ENCODE measurements at regions not wholly inside any gene's neighbourhood (a gene's known extent, or its start where the extent isn't known, plus 50 kb on each side); places are given as distances from the start of the nearest gene placed in this dataset.

GRCh38 chr10:31751051-31751737, 177.4 kb downstream of the ARHGAP12 start:
- Histone ChIP-seq H3K4me3 (ENCODE audit: low read depth, low read length) (no peak overlapping the region), H3K27ac (ENCODE audit: extremely low read depth, low read depth, low read length) (no peak overlapping the region), H3K9me3 (ENCODE audit: control insufficient read depth, insufficient read depth, low read depth, low read length) (no peaks in the 10 kb centered on the region), H3K4me1 (ENCODE audit: control insufficient read depth, insufficient read depth, low read length) (no peaks in the 10 kb centered on the region), H3K36me3 (ENCODE audit: control insufficient read depth in 2 of 2, insufficient read depth in 1 of 2, low read length in 2 of 2) (no peaks in the 10 kb centered on the region)
- CTCF ChIA-PET: no interaction called here
- no peak for TF ChIP-seq ZNF623 (tag by site-specific recombination; IDR thresholded peaks at IDR 0.05)
- TF ChIP-seq, protein P1, sequence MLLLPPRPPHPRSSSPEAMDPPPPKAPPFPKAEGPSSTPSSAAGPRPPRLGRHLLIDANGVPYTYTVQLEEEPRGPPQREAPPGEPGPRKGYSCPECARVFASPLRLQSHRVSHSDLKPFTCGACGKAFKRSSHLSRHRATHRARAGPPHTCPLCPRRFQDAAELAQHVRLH (tag by site-specific recombination; IDR thresholded peaks at IDR 0.05): no peak
- TF ChIP-seq ZBTB48 (tag by site-specific recombination; IDR thresholded peaks at IDR 0.05): no peak
- no peak for TF ChIP-seq ZNF121 (tag by site-specific recombination; IDR thresholded peaks at IDR 0.05)
- TF ChIP-seq ZNF610 (tag by site-specific recombination; IDR thresholded peaks at IDR 0.05; ENCODE audit: borderline replicate concordance): no peak
- no peak for TF ChIP-seq ZBTB1 (tag by site-specific recombination; IDR thresholded peaks at IDR 0.05)
- no peak for TF ChIP-seq ZNF555 (tag by site-specific recombination; conservative IDR thresholded peaks at IDR 0.05)
- no peak for TF ChIP-seq ZFHX2 (tag by site-specific recombination; conservative IDR thresholded peaks at IDR 0.05)
- TF ChIP-seq KLF16 (tag by site-specific recombination; IDR thresholded peaks at IDR 0.05): no peak
- no peak for TF ChIP-seq ZNF324 (tag by site-specific recombination; IDR thresholded peaks at IDR 0.05)
- TF ChIP-seq MZF1 (tag by site-specific recombination; IDR thresholded peaks at IDR 0.05; ENCODE audit: borderline replicate concordance): no peak
- no peak for TF ChIP-seq ZNF184 (tag by site-specific recombination; IDR thresholded peaks at IDR 0.05)
- no peak for TF ChIP-seq ZNF155 (tag by site-specific recombination; IDR thresholded peaks at IDR 0.05)
- no peak for TF ChIP-seq ZNF2 (tag by site-specific recombination; IDR thresholded peaks at IDR 0.05)
- no peak for TF ChIP-seq ZNF488 (tag by site-specific recombination; IDR thresholded peaks at IDR 0.05)
- no peak for TF ChIP-seq ZNF776 (tag by site-specific recombination; IDR thresholded peaks at IDR 0.05; ENCODE audit: borderline replicate concordance)
- POLR2A ChIA-PET: interaction anchor here (1.7 kb wide), 1 partner anchor 148 kb away, joined by 4 read pairs; no protein-coding TSS in a partner anchor

GRCh38 chr10:31749981-31750840, 178.4 kb downstream of the ARHGAP12 start:
- ChIA-PET CTCF (no interaction called here), POLR2A (interaction anchor here (1.7 kb wide), 1 partner anchor 147 kb away, joined by 4 read pairs; no protein-coding TSS in a partner anchor)
- Histone ChIP-seq H3K36me3 (ENCODE audit: control insufficient read depth in 2 of 2, insufficient read depth in 1 of 2, low read length in 2 of 2) (no peaks in the 10 kb centered on the region), H3K4me1 (ENCODE audit: control insufficient read depth, insufficient read depth, low read length) (no peaks in the 10 kb centered on the region), H3K4me3 (ENCODE audit: low read depth, low read length) (no peak overlapping the region), H3K9me3 (ENCODE audit: control insufficient read depth, insufficient read depth, low read depth, low read length) (no peaks in the 10 kb centered on the region), H3K27ac (ENCODE audit: extremely low read depth, low read depth, low read length) (no peak overlapping the region)
- TF ChIP-seq ZFP3 (tag by site-specific recombination; IDR thresholded peaks at IDR 0.05; ENCODE audit: low read depth): no peak
- TF ChIP-seq ZNF391 (tag by site-specific recombination; IDR thresholded peaks at IDR 0.05; ENCODE audit: borderline replicate concordance, low read depth): no peak
- TF ChIP-seq ZSCAN16 (tag by site-specific recombination; IDR thresholded peaks at IDR 0.05): no peak
- TF ChIP-seq ZNF791 (tag by site-specific recombination; IDR thresholded peaks at IDR 0.05): no peak
- TF ChIP-seq KLF17 (tag by site-specific recombination; IDR thresholded peaks at IDR 0.05): no peak
- no peak for TF ChIP-seq ZNF544 (tag by site-specific recombination; IDR thresholded peaks at IDR 0.05)
- TF ChIP-seq ZNF548 (tag by site-specific recombination; IDR thresholded peaks at IDR 0.05): no peak
- TF ChIP-seq ZNF658 (tag by site-specific recombination; IDR thresholded peaks at IDR 0.05): no peak
- no peak for TF ChIP-seq HOXA7 (CRISPR knock-in tag; IDR thresholded peaks at IDR 0.05; ENCODE audit: borderline replicate concordance)
- TF ChIP-seq ZNF19 (tag by site-specific recombination; IDR thresholded peaks at IDR 0.05; ENCODE audit: low read depth): no peak
- TF ChIP-seq ZNF707 (tag by site-specific recombination; IDR thresholded peaks at IDR 0.05): no peak
- TF ChIP-seq ZNF48 (tag by site-specific recombination; IDR thresholded peaks at IDR 0.05): no peak
- no peak for TF ChIP-seq ZNF654 (tag by site-specific recombination; IDR thresholded peaks at IDR 0.05; ENCODE audit: low read depth)
- TF ChIP-seq, protein P2, sequence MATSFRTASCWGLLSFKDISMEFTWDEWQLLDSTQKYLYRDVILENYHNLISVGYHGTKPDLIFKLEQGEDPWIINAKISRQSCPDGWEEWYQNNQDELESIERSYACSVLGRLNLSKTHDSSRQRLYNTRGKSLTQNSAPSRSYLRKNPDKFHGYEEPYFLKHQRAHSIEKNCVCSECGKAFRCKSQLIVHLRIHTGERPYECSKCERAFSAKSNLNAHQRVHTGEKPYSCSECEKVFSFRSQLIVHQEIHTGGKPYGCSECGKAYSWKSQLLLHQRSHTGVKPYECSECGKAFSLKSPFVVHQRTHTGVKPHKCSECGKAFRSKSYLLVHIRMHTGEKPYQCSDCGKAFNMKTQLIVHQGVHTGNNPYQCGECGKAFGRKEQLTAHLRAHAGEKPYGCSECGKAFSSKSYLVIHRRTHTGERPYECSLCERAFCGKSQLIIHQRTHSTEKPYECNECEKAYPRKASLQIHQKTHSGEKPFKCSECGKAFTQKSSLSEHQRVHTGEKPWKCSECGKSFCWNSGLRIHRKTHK (tag by site-specific recombination; IDR thresholded peaks at IDR 0.05): no peak
- TF ChIP-seq ZNF837 (tag by site-specific recombination; IDR thresholded peaks at IDR 0.05): no peak
- no peak for TF ChIP-seq ZNF560 (tag by site-specific recombination; IDR thresholded peaks at IDR 0.05; ENCODE audit: borderline replicate concordance)

All from HEK293 (cell line).